DMS153 treated with DMSO at 0.1 percent for 48 hours (cell line): ENCODE measurements at regions not wholly inside any gene's neighbourhood (a gene's known extent, or its start where the extent isn't known, plus 50 kb on each side); places are given as distances from the start of the nearest gene placed in this dataset.
"Not testable (repeated sequence)": the region's sequence is repeated elsewhere in the genome, so short reads cannot be mapped to it uniquely, and the experiment has no call there.

ENCODE experiments used
- DNase-seq: peaks from one replicate; lab custom pipeline; 2025; ENCODE audit not compliant: unreplicated experiment; lab: John Stamatoyannopoulos, UW

DNA sequence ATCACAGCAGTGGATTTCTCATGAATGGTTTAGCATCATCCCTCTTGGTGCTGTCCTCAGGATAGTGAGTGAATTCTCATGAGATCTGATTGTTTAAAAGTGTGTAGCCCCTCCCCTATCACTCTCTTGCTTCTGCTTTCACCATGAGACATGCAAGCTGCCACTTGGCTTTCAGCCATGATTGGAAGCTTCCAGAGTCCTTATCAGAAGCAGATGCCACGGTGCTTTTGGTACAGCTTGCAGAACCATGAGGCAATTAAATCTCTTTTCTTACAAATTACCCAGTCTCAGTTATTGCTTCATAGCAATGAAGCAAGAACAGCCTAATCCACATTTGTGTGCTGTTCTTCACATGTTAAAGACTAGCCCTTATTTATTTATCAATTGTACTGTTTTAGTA is 495.2 kb upstream of the EPHA6 start:
- DNase-seq = no peak

DNA sequence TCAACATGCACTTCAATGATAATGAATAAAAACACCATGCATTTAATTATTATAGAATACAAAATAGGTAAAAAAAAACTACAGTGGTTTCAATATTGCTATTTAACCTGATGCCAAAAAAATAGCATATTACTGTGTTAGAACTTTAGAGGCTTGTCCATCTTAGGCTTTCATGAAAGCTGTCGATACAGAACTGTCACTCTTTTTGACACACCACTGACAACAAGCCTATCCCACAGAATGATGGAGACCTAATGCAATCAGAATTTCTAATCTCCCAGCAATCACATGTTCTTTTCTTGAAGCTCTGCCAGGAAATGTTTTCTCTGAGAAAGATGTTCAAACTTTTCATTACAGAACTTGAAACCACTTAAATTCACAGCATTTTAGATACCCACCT is 490.3 kb upstream of the EPHA6 start:
- DNase-seq = no peak

DNA sequence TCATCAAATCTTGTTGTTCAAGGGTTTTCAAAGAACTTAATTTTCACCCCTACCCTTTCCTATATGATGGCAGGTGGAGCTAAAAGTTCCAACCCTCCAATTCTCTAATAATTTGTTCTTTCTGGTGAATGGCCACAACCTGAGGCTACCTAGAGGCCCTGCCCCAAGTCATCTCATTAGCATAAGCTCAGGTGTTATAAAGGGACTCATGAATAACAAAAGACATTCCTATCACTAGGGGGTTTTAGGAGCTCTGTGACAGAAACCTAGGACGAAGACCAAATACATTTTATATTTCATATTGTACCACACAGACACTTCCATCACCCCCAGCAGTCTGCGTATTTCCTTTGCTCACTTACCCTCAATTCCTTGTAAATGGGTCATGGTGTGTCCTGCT is 483.6 kb upstream of the EPHA6 start:
- DNase-seq = no peak

DNA sequence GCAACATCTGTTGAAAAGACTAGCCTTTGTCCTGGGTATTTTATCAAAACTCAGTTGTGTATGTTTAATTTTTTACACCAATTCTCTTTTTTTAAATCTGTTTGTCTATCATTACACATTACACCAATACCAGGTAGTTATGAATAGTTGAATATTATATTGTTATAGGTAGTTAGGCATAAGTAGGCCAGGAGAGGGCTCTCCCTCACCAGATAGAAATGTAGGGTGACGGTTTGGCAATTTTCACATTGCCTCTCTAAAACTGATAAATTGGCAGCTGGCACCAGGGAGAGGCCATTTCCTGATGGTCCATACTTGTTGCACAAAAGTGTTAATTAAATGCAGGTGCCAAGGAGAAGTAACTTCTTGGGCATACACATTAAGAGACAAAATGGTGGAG is 483.1 kb upstream of the EPHA6 start:
- no peak for DNase-seq

DNA sequence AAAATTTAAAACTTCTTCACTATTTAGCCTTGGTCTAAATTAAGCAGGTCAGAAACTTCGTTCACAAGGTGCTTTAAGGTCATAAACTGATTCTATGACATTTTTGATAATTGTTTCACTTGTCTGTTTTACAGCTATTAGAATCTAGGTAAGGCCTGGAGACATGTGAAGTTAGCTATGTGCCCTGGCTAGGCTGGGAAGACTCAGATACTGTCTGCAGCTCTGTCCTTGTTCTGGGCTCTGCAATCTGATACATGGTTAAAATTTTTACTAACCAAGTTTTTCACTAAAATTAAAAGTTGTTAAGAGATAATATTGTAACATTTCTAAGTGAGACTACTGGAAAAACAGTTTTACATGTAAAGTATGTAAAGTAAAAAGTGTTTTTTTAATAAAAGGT is 479.6 kb upstream of the EPHA6 start:
- DNase-seq = no peak

DNA sequence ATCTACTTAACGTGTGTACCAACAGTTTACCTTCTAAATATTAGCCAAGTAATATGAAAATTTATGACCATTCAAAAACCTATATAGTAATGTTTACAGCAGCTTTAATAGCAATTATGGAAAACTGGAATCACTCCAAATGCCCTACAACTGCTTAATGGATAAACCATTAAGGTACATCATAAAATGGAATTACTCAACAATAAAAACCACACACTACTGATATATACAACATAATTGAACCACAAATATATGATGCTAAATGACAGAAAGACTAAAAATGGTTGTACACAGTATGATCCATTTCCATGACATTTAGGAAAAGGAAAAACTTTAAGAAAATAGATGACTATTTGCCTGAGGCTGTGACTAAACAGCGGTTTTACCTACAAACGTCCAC is 467.1 kb upstream of the EPHA6 start:
- no peak for DNase-seq

DNA sequence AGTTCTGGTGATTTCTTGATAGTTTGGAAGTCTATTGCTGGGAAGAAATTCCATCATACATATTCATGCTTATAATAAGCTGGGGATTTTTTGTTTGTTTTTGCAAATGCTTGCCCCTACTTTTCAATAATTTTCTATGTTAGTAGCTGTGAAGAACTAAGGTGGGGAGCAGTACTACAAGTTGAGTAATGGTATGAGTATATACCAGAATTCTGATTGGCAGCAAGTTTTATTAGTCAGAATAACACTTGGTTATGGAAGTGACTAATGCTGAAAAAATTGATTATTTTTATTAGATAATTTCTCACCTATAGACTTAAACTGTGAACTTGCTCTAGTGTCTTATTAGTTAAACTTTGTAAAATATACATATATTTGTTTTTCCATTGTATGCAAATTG is 462.8 kb upstream of the EPHA6 start:
- not testable (repeated sequence) for DNase-seq

DNA sequence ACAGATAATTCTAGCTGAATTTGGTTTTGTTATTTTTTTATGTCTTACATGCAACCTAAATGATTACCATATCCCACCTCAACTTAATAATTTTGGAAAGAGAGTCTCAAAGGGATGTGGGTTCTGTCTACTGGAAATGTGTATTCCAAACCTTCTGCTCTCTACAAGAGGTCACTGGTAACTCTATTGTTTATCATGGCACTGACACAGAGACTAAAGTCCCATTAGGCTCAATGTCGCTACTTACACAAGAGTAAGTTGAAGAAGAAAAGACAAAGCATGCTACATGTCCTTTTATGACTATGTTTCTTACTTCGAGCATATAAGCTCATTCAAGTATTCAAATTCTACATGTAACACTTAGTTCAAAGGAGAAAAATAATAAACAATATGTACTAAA is 460.3 kb upstream of the EPHA6 start:
- DNase-seq = no peak

DNA sequence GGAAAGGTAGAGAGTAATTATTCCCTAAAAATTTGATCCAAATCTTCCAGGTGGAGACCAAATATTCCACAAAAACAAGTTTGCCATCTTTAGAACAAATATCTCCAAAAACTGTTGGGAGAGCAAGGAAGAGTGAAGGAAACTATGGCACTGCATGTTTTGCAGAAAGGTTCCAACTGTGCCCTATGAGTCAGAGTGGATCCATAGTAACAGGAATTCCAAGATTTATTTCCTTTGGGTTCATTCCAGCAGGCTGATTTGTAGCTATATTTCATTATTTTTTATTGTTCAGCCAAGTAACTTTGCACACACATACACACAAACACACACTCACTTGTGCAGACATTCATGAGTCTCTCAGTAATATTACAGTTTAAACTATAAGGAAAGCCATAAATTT is 459.7 kb upstream of the EPHA6 start:
- no peak for DNase-seq

DNA sequence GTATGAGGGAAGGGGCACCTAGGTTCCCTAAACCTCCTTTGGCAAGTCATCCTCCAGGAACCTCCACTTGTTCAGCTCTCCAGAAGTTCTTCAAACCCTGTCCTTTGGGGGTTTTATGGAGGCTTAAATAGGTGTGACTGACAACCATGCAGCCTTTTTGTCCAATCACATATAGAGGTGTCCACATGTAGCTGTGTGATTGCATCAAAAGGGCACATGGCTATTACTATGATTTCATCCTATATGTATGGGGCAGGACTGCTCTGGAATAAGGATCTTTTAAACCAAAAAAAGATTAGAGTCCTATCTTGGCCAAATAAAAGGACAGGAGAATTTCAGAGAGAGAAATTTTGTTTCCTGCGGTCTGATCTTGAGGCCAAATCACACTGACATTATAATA is 453.2 kb upstream of the EPHA6 start:
- DNase-seq = no peak

DNA sequence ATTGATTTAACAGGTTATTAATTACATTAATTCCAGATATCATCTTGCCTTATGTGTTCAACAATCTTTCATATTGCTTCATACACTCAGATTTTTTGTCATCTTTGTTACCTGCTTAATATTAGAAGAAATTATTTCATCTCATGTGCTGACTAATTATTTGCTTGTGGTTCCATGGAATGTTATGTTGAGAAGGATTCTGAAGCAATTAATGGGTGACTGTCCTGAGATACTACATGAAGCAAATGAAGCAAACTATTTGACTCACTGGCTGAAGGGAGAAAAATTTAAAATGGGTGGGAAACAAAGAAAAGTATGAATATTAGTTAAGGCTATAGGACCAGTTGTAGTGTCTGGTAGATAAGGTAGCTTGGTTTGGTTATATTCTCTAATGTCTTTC is 443.8 kb upstream of the EPHA6 start:
- no peak for DNase-seq

DNA sequence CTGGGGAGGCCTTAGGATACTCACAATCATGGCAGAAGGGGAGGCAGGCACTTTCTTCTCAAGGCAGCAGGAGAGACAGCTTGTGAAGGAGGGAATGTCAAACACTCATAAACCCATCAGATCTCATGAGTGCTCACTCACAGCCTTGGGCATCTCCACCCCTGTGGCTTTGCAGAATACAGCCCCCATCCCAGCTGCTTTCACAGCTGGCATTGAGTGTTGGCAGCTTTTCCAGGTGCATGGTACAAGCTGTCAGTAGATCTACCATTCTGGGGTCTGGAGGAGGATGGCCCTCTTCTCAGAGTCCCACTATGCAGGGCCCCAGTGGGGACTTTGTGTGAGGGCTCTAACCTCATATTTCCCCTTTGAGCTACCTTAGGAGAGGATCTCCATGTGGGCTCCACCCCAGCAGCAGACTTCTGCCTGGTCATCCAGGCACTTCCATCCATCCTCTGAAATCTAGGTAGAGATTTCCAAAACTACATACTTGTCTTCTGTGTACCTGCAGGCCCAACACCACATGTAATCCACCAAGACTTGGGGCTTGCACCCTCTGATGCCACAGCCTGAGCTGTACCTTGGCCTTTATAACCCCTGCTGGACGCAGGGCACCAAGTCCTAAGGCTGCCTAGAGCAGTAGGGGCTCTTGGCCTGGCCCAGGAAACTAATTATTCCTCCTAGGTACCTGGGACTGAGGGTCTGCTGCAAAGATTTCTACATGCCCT is 404.2 kb upstream of the EPHA6 start:
- no peak for DNase-seq

DNA sequence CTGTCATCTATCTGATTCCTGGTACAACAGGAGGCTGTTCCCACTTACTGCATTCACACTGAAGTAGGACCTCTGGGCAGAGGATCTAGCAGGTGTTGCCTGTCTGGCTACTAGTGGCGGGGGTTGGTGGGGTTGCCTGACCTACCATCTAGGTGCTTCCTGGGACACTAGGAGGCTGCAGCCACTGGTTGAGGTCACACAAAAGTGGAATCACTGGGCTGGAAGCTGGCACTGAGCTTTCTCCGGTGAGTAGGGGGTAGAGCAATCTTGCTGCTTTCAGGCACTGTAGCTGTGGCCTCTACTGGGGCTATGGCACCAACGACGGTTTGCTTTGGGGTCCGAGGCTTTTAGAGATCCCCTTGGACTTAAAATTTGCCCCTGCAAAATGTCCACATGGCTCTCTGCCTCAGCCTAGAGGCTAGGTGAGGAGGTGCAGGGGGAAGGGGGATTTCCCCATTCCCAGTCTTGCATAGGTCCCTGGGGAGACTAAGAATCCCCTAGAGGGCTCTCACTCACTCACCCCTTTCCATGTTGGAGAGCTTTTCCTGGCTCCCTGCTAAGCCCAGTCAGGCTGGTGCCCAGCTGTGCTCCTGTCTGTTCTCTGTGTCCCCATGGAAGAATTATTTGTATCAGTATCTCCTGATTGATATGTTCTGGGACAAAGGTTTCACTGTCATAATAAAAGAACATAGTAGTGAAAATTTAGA is 397.7 kb upstream of the EPHA6 start:
- no peak for DNase-seq

DNA sequence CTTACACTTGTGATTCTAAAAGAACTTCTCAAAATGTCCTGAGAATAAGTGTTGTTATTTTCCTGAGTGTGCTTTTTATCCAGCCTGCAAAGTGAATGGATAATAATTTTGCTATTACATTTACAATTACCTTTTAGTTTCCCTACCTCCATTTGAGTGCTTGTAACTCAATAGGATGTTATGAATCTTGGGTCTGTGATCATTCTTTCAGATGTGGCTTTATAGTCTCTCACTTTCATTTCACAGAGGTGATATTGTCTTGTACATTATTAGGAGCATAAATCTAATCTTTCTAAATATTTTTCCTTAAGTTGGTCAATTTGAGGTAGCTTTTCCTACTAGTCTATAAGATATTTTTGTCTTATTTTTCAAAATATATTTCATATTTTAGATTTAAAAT is 386.3 kb upstream of the EPHA6 start:
- no peak for DNase-seq

DNA sequence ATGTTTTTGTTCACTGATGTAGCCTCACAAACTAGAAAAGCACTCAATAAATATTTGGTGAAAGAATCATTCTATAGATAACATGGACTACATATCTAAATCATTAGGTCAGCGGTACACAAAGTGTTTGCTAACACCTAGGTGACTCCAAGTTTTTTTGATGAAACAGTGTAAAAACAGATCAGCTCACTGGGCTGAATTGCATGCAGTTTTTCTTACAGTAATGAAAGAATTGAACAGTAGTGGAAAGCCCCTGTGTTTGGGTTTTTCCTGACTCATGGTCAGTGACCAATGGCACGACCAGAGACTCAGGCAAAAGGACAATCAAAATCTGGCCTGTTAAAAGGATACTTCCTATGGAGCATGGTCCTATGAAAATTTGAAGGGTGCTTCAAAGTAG is 384.3 kb upstream of the EPHA6 start:
- no peak for DNase-seq

DNA sequence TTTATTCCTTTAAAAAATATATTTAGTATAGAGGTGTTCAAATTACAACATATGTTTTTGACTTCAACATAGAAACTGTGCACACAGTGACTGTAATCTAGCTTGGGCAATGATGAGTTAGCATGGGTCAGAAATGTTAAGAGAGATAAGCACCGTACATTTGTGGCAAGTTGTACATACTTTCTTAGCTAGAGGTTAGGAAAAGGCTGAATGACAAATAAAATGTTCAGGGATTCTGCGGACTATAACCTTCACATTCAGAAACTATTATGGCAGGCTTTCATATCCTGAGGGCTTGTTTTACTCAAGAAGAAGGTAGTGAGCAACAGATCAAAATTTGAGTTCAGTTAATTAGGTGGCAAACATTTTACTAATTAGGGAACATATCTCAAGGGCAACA is 379.7 kb upstream of the EPHA6 start:
- DNase-seq = no peak

DNA sequence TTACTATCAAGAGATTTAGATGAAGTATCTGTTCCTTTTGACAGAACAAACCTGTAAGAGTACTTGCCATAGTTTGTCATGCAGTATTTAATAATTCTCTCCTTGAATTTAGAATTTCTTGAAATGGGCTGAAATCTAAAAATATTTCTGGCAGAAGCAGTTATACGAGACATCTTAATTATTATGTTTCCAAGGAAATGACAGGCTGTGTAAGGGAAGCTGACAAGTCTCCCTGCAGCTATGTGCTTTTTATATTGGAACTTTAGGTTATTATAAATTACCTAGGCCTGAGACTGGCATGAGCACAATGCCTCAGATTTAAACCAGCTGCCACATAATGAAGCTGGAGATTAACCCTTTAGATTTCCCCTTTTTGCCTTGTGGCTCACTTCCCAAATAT is 365.0 kb upstream of the EPHA6 start:
- peak; percentile 9 for DNase-seq

DNA sequence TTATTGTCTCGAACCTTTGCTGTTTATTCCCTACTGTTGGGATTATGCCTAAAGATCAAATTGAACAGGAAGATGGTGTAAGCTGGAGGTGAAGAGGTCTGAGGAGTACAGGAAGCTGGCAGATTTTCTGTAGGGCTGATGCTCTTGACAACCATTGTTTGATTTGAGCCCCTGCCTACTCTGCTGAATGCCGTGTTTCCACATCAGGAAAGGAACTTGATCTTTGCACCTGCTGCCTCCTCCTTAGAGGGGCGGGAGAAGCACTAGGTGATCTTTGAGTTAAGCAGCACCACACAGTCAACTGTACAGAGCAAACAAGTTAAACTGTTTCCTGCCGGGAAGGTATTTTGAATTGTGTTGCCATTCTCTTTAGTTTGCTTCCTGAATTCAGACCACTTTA is 364.6 kb upstream of the EPHA6 start:
- peak; percentile 25 for DNase-seq

DNA sequence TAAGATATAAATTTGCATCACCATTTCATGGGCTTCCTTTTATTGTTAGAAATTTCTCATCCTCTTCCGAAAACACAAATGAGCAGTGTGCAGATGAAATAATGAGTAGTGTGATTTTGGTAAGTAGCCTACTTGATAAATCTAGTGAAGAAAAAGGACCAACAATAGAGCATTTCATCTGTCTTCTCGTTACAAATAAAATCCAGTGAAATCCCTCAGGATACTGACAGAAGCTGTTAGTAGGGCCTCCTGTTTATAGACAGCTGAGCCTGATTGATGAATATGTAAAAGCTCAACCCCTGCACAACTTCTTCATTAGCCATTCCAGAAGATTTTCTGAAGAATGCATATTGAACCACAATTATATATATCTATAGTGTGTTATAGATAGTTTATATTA is 363.7 kb upstream of the EPHA6 start:
- DNase-seq = no peak

DNA sequence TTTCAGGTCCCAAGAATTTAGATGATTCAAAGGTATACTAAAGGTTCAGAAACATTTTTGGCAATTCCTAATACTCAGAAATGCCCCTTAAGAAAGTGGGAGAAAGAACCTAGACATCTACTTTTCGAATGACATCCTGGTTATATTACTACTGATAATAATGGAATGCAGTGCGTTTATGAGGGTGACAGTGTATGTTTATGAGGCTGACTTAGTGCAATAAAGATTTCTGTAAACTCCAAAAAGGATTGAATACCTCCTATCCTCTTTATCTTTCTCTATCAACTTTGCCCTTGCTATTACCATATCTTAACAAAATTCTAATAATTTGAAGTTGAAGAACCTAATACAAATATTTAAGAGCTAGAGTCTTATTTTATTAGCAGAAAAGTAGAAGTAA is 348.9 kb upstream of the EPHA6 start:
- no peak for DNase-seq

DNA sequence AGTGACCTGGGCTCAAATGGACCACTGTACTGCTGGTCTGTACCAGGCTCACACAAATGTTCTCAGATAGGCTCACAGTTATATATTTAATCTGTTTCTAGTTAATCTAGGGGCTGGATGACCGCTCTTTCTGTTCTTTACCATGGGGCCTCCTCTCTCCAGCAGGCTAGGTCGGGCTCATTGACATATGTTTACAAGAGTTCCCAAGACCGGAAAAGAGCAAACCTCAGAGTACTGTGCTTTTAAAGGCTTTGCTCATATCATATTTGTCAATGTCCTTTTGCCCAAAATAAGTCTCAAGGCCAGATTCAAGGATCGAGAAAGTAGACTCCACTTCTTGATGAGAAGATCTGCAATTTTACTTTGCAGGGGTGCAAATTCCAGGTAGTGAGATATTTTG is 348.0 kb upstream of the EPHA6 start:
- DNase-seq = no peak

DNA sequence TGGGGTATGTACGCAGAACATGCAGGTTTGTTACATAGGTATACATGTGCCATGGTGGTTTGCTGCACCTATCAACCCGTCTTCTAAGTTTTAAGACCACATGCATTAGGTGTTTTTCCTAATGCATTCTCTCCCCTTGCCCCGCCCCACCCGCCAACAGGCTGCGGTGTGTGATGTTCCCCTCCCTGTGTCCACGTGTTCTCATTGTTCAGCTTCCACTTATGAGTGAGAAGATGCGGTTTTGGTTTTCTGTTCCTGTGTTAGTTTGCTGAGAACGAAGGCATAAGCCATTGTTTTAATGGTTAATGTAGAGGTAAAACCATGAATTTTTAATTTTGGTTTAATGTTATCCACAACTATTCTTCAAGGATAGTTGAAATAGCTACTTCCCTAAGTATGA is 346.8 kb upstream of the EPHA6 start:
- DNase-seq = no peak

DNA sequence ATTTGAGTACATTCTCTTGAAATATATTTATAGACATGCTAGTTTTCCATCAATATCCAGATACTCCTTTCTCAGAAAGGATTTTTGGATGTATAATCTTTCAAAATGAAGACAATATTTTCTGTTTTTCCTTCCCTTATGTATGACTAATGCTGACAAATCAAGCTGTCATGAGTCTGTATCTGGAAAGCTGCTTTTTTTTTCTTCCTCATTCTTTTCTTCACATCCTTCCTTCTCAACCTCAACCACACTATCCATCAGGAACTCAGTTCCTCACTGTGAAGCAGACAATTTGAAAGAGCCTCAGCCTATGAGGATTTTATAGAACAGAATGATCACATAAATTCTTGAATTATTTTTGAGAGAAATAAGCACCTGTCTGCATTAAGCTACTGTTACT is 335.9 kb upstream of the EPHA6 start:
- DNase-seq = no peak
